ENCODE measurements at regions not wholly inside any gene's neighbourhood (a gene's known extent, or its start where the extent isn't known, plus 50 kb on each side); places are given as distances from the start of the nearest gene placed in this dataset.
"Not testable (repeated sequence)": the region's sequence is repeated elsewhere in the genome, so short reads cannot be mapped to it uniquely, and the experiment has no call there.

DNA sequence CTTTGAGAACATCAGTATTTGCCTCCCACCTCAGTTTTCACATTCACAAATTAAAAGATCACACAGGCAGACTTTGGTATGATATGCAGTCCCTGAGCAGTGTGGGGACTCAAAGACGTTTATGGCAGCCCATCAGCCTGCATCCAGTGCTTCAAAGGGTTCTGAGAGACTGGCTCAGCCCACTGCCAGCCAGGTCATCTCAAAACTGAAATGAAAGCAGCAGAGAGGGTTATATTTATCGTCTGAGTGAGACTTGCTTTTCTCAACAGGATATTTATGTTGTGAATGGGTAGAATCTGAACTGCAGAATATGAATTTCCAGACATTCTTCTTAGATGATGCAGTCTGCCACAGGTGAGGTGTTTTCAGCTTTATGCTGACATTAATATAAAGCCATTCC, 159.8 kb downstream of the NRN1 start:
- Mint-ChIP-seq H3K27me3 (ENCODE audit: insufficient read depth) (peaks cover 34% of the 10 kb centered on the region), H3K4me3 (no peak overlapping the region), H3K4me1 (ENCODE audit: low read depth) (peaks cover 17% of the 10 kb centered on the region), H3K9me3 (no peaks in the 10 kb centered on the region), H3K27ac (no peak overlapping the region), H3K36me3 (ENCODE audit: low read depth) (no peaks in the 10 kb centered on the region)
- no peak for DNase-seq (ENCODE audit: low spot score)
- intact Hi-C loops (cut with micrococcal nuclease), result no loop called here

GRCh38 chr6:5846335-5846734, 160.4 kb downstream of the NRN1 start:
- no peak overlapping the region for H3K4me3 Mint-ChIP-seq
- peaks cover 13% of the 10 kb centered on the region for H3K4me1 Mint-ChIP-seq (ENCODE audit: low read depth)
- H3K9me3 Mint-ChIP-seq, result no peaks in the 10 kb centered on the region
- H3K27me3 Mint-ChIP-seq (ENCODE audit: insufficient read depth), result peaks cover 34% of the 10 kb centered on the region
- no peak overlapping the region for H3K27ac Mint-ChIP-seq
- no peaks in the 10 kb centered on the region for H3K36me3 Mint-ChIP-seq (ENCODE audit: low read depth)
- intact Hi-C loops (cut with micrococcal nuclease), result no loop called here
- DNase-seq (ENCODE audit: low spot score), result no peak

DNA sequence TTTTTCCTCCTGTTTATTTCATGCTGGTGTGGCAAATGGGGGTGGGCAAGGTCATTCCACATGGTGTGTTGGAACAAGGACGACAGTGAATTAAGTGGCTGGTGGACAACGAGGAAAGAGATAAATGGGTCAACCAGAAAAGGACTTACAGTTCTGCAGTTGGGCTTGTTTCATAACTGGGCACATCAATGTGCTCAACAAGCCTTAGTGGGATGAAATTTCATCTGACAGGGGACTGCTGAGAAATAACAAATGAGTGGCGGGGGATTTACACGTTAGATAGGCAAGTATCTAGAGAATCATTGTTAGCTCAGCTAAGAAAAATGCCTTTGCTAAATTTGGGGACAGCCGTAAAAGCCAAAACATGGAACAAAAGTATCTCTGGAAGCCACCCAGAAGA, 163.6 kb downstream of the NRN1 start:
- intact Hi-C loops (cut with micrococcal nuclease), result no loop called here
- peaks cover 36% of the 10 kb centered on the region for H3K27me3 Mint-ChIP-seq (ENCODE audit: insufficient read depth)
- DNase-seq (ENCODE audit: low spot score), result no peak
- H3K4me3 Mint-ChIP-seq, result no peak overlapping the region
- peaks cover 13% of the 10 kb centered on the region for H3K4me1 Mint-ChIP-seq (ENCODE audit: low read depth)
- no peak overlapping the region for H3K27ac Mint-ChIP-seq
- no peaks in the 10 kb centered on the region for H3K36me3 Mint-ChIP-seq (ENCODE audit: low read depth)
- no peaks in the 10 kb centered on the region for H3K9me3 Mint-ChIP-seq

DNA sequence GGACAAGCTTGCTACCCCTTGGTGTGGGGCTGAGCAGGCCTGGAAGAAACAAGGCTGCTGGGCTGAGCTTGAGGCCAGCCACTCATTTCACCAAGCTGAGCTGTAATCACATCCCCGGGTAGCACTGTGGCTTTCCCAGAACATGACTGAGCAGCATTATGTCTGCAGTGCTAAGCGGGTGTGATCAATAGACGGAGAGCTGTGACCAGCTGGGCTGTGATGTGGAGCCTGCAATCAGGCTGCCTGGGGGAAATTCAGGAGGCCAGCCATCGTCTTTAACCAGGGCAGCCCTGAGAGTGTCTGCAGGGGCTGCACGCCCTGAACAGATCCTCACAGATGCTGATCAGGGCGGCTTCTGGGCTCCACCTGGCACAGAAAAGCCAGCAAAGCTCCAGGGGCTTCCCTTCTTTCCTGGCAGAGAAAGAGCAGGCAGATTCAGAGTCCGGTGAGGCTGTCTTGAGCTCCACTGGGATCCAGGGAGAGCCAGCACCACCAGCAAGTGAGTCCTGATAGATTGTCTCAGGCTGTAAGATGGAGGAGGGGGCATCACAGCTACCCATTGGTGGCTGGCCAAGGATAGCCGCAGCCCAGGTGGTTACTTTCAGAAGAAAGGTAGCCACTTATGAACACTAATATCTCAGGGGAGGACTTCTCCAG, 165.9 kb downstream of the NRN1 start:
- intact Hi-C loops (cut with micrococcal nuclease), result no loop called here
- no peak overlapping the region for H3K4me3 Mint-ChIP-seq
- H3K27me3 Mint-ChIP-seq (ENCODE audit: insufficient read depth), result peaks cover 33% of the 10 kb centered on the region
- H3K9me3 Mint-ChIP-seq, result no peaks in the 10 kb centered on the region
- no peak overlapping the region for H3K27ac Mint-ChIP-seq
- H3K4me1 Mint-ChIP-seq (ENCODE audit: low read depth), result no peaks in the 10 kb centered on the region
- no peak for DNase-seq (ENCODE audit: low spot score)
- H3K36me3 Mint-ChIP-seq (ENCODE audit: low read depth), result no peaks in the 10 kb centered on the region

- Mint-ChIP-seq H3K27me3 (ENCODE audit: insufficient read depth) (peaks cover 19% of the 10 kb centered on the region), H3K27ac (no peak overlapping the region), H3K9me3 (no peaks in the 10 kb centered on the region), H3K36me3 (ENCODE audit: low read depth) (no peaks in the 10 kb centered on the region), H3K4me1 (ENCODE audit: low read depth) (no peaks in the 10 kb centered on the region), H3K4me3 (no peak overlapping the region)
- intact Hi-C loops (cut with micrococcal nuclease), result no loop called here
- DNase-seq (ENCODE audit: low spot score), result no peak
These were observed 167.9 kb downstream of the NRN1 start for GRCh38 chr6:5838656-5839396.

DNA sequence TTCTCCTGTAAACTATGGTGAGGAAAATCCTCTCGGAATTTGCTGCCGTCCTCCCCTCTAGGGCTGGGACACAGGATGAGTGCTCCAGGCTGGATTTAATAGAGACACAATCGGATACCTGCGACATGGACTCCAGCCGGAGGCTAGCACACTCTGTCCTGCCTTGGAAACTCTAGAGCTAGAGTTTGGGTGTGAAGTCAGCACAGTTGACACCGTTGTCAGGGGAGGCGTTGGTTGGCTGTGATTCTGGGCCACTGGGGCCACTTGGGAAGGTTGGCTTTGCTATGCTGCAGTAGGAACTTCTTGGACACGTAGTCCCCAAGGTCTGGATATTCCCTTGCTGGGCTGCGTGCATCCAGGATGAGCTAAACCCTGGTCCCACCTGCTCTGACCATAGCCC, 169.4 kb downstream of the NRN1 start:
- H3K27ac Mint-ChIP-seq, result no peak overlapping the region

GRCh38 chr6:5836597-5836996, 170.1 kb downstream of the NRN1 start:
- H3K27ac Mint-ChIP-seq; H3K4me3 Mint-ChIP-seq; intact Hi-C loops (cut with micrococcal nuclease); H3K36me3 Mint-ChIP-seq (ENCODE audit: low read depth); H3K9me3 Mint-ChIP-seq; DNase-seq (ENCODE audit: low spot score): not testable (repeated sequence)
- peaks cover 14% of the 10 kb centered on the region for H3K4me1 Mint-ChIP-seq (ENCODE audit: low read depth)
- peaks cover 10% of the 10 kb centered on the region for H3K27me3 Mint-ChIP-seq (ENCODE audit: insufficient read depth)

More for the DNA sequence above, 169.4 kb downstream of the NRN1 start:
- Mint-ChIP-seq H3K9me3 (no peaks in the 10 kb centered on the region), H3K36me3 (ENCODE audit: low read depth) (no peaks in the 10 kb centered on the region), H3K4me1 (ENCODE audit: low read depth) (peaks cover 6% of the 10 kb centered on the region), H3K4me3 (no peak overlapping the region), H3K27me3 (ENCODE audit: insufficient read depth) (peaks cover 10% of the 10 kb centered on the region)
- intact Hi-C loops (cut with micrococcal nuclease), result no loop called here
- no peak for DNase-seq (ENCODE audit: low spot score)

DNA sequence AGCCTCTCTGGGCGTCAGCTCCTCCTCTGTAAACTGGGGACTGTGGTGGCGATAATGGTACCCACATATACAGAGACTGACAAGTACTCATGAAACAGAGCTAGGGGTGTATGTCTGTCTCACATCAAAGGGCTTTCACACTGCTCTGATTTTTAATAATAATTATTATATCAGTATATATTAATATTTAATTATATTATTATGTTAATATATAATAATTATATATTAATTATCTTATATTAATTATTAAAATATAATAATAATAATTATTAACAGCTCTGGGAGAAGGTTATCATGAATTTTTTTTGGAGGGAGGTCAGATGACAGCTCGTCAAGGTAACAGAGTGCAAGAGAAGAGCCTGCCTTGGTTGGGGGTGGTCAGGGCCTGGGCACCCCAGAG, 173.6 kb downstream of the NRN1 start:
- H3K4me3 Mint-ChIP-seq, result no peak overlapping the region
- H3K9me3 Mint-ChIP-seq, result no peaks in the 10 kb centered on the region
- H3K36me3 Mint-ChIP-seq (ENCODE audit: low read depth), result no peaks in the 10 kb centered on the region
- intact Hi-C loops (cut with micrococcal nuclease), result loop anchor here (5.0 kb wide), 1 partner anchor 34 kb away; no protein-coding TSS in a partner anchor
- no peak for DNase-seq (ENCODE audit: low spot score)
- H3K4me1 Mint-ChIP-seq (ENCODE audit: low read depth), result peaks cover 25% of the 10 kb centered on the region
- H3K27me3 Mint-ChIP-seq (ENCODE audit: insufficient read depth), result peaks cover 2% of the 10 kb centered on the region
- H3K27ac Mint-ChIP-seq, result peak overlapping the region; percentile 63

- Mint-ChIP-seq H3K9me3 (no peaks in the 10 kb centered on the region), H3K4me1 (ENCODE audit: low read depth) (peaks cover 25% of the 10 kb centered on the region), H3K27me3 (ENCODE audit: insufficient read depth) (peaks cover 1% of the 10 kb centered on the region), H3K4me3 (peak overlapping the region; percentile 21), H3K36me3 (ENCODE audit: low read depth) (no peaks in the 10 kb centered on the region), H3K27ac (peak overlapping the region; percentile 63)
- intact Hi-C loops (cut with micrococcal nuclease), result loop anchor here (5.0 kb wide), 1 partner anchor 35 kb away; no protein-coding TSS in a partner anchor
- no peak for DNase-seq (ENCODE audit: low spot score)
These were observed 174.1 kb downstream of the NRN1 start for GRCh38 chr6:5832668-5833067.

DNA sequence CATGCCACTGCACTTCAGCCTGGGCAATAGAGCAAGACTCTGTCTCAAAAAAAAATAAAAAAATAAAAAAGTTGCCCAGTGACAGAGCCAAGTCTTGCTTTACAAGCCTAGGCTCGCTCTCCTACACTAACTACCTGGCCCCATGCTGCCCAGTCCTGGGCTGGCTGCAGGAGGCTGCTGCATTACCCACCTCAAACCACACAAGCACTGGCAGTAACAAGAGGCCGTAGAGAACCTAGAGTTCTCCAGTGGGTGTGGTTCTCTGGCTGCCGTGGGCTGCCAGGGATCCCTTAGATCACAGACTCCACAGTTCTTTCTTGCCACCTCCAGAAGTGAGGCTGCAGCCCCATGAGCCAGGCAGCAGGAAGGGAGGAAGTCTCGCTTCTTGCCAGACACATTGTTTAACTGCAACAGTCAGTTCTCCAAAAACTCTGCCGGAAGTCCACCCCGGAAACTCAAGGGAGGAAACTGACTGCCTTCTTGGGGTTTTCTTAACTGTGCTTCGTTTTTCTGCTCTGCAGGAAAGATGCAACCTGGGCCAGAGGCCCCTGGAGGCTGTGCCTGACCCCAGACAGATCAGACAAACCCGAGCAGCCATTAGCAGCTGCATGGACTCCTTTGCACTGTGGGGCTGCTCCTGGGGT, 175.4 kb downstream of the NRN1 start:
- H3K36me3 Mint-ChIP-seq (ENCODE audit: low read depth); H3K27me3 Mint-ChIP-seq (ENCODE audit: insufficient read depth); H3K9me3 Mint-ChIP-seq: not testable (repeated sequence)
- Mint-ChIP-seq H3K4me3 (peak overlapping the region; percentile 49), H3K4me1 (ENCODE audit: low read depth) (peaks cover 25% of the 10 kb centered on the region), H3K27ac (peak overlapping the region; percentile 89)
- DNase-seq (ENCODE audit: low spot score), result peak; percentile 58
- intact Hi-C loops (cut with micrococcal nuclease), result loop anchor here (5.0 kb wide), 1 partner anchor 36 kb away; no protein-coding TSS in a partner anchor

DNA sequence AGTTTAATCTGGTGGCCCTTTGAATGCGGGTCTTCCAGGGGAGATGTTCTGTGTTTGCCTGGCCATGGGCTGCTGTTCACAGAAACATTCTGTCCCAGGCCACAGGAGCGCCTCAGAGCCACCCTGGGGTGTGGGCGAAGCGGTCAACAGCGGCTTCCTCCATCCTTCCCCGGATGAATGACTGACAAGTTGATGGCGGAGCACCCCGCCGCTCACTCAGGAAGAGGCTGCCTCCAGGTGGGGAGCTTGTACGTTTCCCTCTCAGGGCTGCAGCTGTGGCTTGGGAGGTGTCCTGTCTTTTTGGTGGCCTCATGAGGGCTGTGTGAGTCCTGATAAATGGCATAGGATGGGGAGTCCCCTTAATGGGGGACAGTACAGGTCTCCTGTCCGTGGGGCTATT, 178.4 kb downstream of the NRN1 start:
- Mint-ChIP-seq H3K9me3 (no peaks in the 10 kb centered on the region), H3K4me3 (no peak overlapping the region), H3K36me3 (ENCODE audit: low read depth) (no peaks in the 10 kb centered on the region), H3K27ac (no peak overlapping the region), H3K4me1 (ENCODE audit: low read depth) (peaks cover 34% of the 10 kb centered on the region), H3K27me3 (ENCODE audit: insufficient read depth) (peaks cover 2% of the 10 kb centered on the region)
- DNase-seq (ENCODE audit: low spot score), result no peak
- intact Hi-C loops (cut with micrococcal nuclease), result no loop called here

GRCh38 chr6:5827056-5827904, 179.4 kb downstream of the NRN1 start:
- H3K36me3 Mint-ChIP-seq (ENCODE audit: low read depth), result no peaks in the 10 kb centered on the region
- no peak overlapping the region for H3K27ac Mint-ChIP-seq
- peaks cover 28% of the 10 kb centered on the region for H3K4me1 Mint-ChIP-seq (ENCODE audit: low read depth)
- intact Hi-C loops (cut with micrococcal nuclease), result no loop called here
- no peak overlapping the region for H3K4me3 Mint-ChIP-seq
- H3K27me3 Mint-ChIP-seq (ENCODE audit: insufficient read depth), result peaks cover 2% of the 10 kb centered on the region
- H3K9me3 Mint-ChIP-seq, result no peaks in the 10 kb centered on the region
- DNase-seq (ENCODE audit: low spot score), result no peak
